Smooth muscle cell (in vitro differentiated cells): ENCODE measurements at regions not wholly inside any gene's neighbourhood (a gene's known extent, or its start where the extent isn't known, plus 50 kb on each side); places are given as distances from the start of the nearest gene placed in this dataset.

Experiments used
- DNase-seq: peaks from one replicate; lab custom pipeline; 2025; ENCODE audit not compliant: unreplicated experiment; lab: John Stamatoyannopoulos, UW
- H2AFZ ChIP-seq: fragments of 200-600 bp; sonication (generic); 2 replicates; pipeline ENCODE4 v1.6.0; 2016; ENCODE audit warnings: antibody characterized with exemption, low read depth, mild to moderate bottlenecking
- H3F3A ChIP-seq: fragments of 200-600 bp; sonication (generic); 2 replicates; pipeline ENCODE4 v1.6.0; 2017; ENCODE audit warnings: antibody characterized with exemption, low read depth
- H3K27ac ChIP-seq: fragments of 200-600 bp; sonication (generic); 2 replicates; pipeline ENCODE4 v1.5.1; 2016; ENCODE audit warnings: low read depth, mild to moderate bottlenecking
- H3K27me3 ChIP-seq: fragments of 200-600 bp; sonication (generic); 2 replicates; pipeline ENCODE4 v1.6.1; 2016; ENCODE audit warnings: low read depth, mild to moderate bottlenecking
- H3K36me3 ChIP-seq: fragments of 200-600 bp; sonication (generic); 2 replicates; pipeline ENCODE4 v1.5.1; 2016; ENCODE audit warnings: low read depth
- H3K4me1 ChIP-seq: fragments of 200-600 bp; sonication (generic); 2 replicates; pipeline ENCODE4 v1.5.1; 2016; ENCODE audit warnings: low read depth
- H3K4me2 ChIP-seq: fragments of 200-600 bp; sonication (generic); 2 replicates; pipeline ENCODE4 v1.6.0; 2016; ENCODE audit warnings: mild to moderate bottlenecking
- H3K4me3 ChIP-seq: fragments of 200-600 bp; sonication (generic); 2 replicates; pipeline ENCODE4 v1.5.1; 2016; ENCODE audit warnings: mild to moderate bottlenecking
- H3K79me2 ChIP-seq: fragments of 200-600 bp; sonication (generic); 2 replicates; pipeline ENCODE4 v1.6.0; 2016; ENCODE audit warnings: low read depth, mild to moderate bottlenecking
- H3K9ac ChIP-seq: fragments of 200-600 bp; sonication (generic); 2 replicates; pipeline ENCODE4 v1.6.0; 2016; ENCODE audit warnings: low read depth
- H3K9me3 ChIP-seq: fragments of 200-600 bp; sonication (generic); replicated peaks from 2 replicates; pipeline ENCODE4 v1.5.1; 2016; ENCODE audit warnings: low read depth
- H4K20me1 ChIP-seq: fragments of 200-600 bp; sonication (generic); 2 replicates; pipeline ENCODE4 v1.6.0; 2016; ENCODE audit warnings: low read depth
- CTCF ChIP-seq: fragments of 200-600 bp; sonication (generic); IDR thresholded peaks from 2 replicates; pipeline ENCODE4 v1.5.1; 2017; ENCODE audit warnings: borderline replicate concordance, mild to moderate bottlenecking, antibody characterized with exemption; ENCODE audit not compliant: insufficient read depth, poor library complexity, severe bottlenecking
- WGBS: methylation state at CpG from one replicate; pipeline ENCODE4 v1.1.7; 2016; ENCODE audit warnings: low lambda C conversion rate; 5-methylcytosine and 5-hydroxymethylcytosine counted together

DNA sequence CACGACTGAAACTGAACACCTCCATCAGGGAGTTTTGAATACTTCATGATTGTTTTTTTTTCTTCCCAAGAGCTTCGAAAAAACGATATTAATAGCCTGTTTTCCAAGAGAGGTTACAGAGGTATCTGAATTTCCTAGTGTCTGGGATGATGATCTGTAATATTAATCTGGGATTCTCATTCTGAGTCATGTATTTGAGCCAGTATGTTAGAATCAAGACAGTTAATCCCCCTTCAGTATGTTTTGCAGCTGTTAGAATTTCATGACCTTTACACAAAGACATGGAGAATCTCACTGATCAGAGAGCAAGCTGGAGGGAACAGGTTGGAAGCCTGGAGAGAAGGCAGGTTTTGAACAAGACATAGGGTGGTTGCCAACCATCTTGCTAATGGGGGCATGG, 234.5 kb upstream of the GAP43 start:
- Histone ChIP-seq H3K27me3 (no peaks in the 10 kb centered on the region), H3K36me3 (no peaks in the 10 kb centered on the region), H3K27ac (peak overlapping the region; percentile 73), H3K4me3 (no peak overlapping the region), H4K20me1 (no peaks in the 10 kb centered on the region), H3K9me3 (no peaks in the 10 kb centered on the region), H3K4me2 (peak overlapping the region; percentile 44), H3F3A (no peaks in the 10 kb centered on the region), H3K79me2 (no peaks in the 10 kb centered on the region), H3K4me1 (peaks cover 7% of the 10 kb centered on the region), H3K9ac (no peak overlapping the region), H2AFZ (peak overlapping the region; percentile 63)
- WGBS: 71% methylated on average over 3 of the region's 3 CpGs
- TF ChIP-seq CTCF: no peak
- no peak for DNase-seq

DNA sequence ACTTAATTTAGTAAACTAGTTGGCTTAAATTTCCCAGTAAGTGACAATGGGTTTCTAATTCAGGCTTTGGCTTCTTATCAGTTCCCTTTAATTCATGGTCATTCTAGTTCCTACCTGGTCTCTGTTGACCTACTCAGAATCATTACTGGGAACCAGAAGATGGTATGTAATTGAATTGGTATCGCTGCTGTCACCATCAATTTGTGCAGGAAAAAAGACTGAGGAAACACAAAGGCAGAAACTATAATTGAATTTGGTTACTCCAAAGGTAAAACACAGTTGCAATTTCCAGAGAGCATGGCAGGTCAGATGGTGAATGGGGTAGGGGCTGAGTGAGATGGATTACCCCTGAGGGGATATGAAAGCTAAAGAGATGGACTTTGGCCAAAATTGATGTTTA, 226.5 kb upstream of the GAP43 start:
- Histone ChIP-seq H3K79me2 (no peaks in the 10 kb centered on the region), H3K9me3 (no peaks in the 10 kb centered on the region), H3F3A (no peaks in the 10 kb centered on the region), H3K36me3 (no peaks in the 10 kb centered on the region), H4K20me1 (no peaks in the 10 kb centered on the region), H3K9ac (no peak overlapping the region), H3K4me1 (peaks cover 7% of the 10 kb centered on the region), H3K4me2 (no peak overlapping the region), H2AFZ (no peak overlapping the region), H3K4me3 (no peak overlapping the region), H3K27me3 (no peaks in the 10 kb centered on the region), H3K27ac (no peak overlapping the region)
- TF ChIP-seq CTCF: no peak
- WGBS: 100% methylated on average over 1 of the region's 1 CpG
- DNase-seq: no peak

DNA sequence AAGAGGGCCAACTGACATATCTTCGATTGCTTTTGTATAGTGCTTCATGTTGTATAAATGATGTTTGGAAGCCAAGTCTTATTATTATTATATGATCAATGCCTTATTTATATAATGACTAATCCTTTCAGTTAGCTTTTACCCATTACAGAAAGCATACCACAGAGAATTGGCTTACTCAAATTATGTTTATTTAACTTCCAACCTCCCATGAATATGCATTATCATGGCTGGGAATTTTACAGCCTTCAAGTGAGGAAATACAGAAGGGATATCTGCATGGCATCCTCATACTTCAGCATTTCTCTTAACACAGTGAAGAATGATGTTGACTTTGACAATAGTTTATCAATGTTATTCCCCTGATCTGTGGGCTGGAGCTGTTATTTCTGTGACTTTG, 225.9 kb upstream of the GAP43 start:
- no peak for DNase-seq
- Histone ChIP-seq H4K20me1 (no peaks in the 10 kb centered on the region), H3K4me2 (no peak overlapping the region), H3K27me3 (no peaks in the 10 kb centered on the region), H3K9ac (no peak overlapping the region), H2AFZ (no peak overlapping the region), H3F3A (no peaks in the 10 kb centered on the region), H3K4me1 (peaks cover 11% of the 10 kb centered on the region), H3K9me3 (no peaks in the 10 kb centered on the region), H3K27ac (no peak overlapping the region), H3K79me2 (no peaks in the 10 kb centered on the region), H3K36me3 (no peaks in the 10 kb centered on the region), H3K4me3 (no peak overlapping the region)
- WGBS: 89% methylated on average over 1 of the region's 1 CpG
- no peak for TF ChIP-seq CTCF

GRCh38 chr3:115398506-115398905, 224.8 kb upstream of the GAP43 start:
- Histone ChIP-seq H3K4me3 (no peak overlapping the region), H3K27me3 (no peaks in the 10 kb centered on the region), H3K9ac (no peak overlapping the region), H3K9me3 (no peaks in the 10 kb centered on the region), H3F3A (peaks cover 6% of the 10 kb centered on the region), H4K20me1 (no peaks in the 10 kb centered on the region), H3K4me2 (no peak overlapping the region), H3K4me1 (peaks cover 18% of the 10 kb centered on the region), H3K79me2 (no peaks in the 10 kb centered on the region), H3K27ac (no peak overlapping the region), H3K36me3 (no peaks in the 10 kb centered on the region), H2AFZ (no peak overlapping the region)
- no peak for DNase-seq
- WGBS: 95% methylated on average over 3 of the region's 3 CpGs
- no peak for TF ChIP-seq CTCF
